OCI-LY1 (cell line): ENCODE measurements at regions not wholly inside any gene's neighbourhood (a gene's known extent, or its start where the extent isn't known, plus 50 kb on each side); places are given as distances from the start of the nearest gene placed in this dataset.

Source experiments
- CTCF ChIP-seq: fragments of 200-600 bp; sonication (generic), shearing (Covaris generic); IDR thresholded peaks from 2 replicates; pipeline ENCODE4 v1.5.1; 2017; ENCODE audit warnings: mild to moderate bottlenecking, antibody characterized with exemption, low read length, moderate library complexity, mixed read lengths
- EZH2 ChIP-seq: fragments of 200-600 bp; sonication (generic), shearing (Covaris generic); IDR thresholded peaks from 2 replicates; pipeline ENCODE4 v1.8.0; 2017; ENCODE audit warnings: borderline replicate concordance, mixed run types, mild to moderate bottlenecking, antibody characterized with exemption, low read length, moderate library complexity, mixed read lengths

- TF ChIP-seq CTCF (peak; percentile 31; the same call in 1 of the 2 replicates), EZH2 (no peak)
Measured at GRCh38 chr5:173689737-173690360, 73.4 kb upstream of the BOD1 start.
